T-helper 1 cell (primary cell): ENCODE measurements at regions not wholly inside any gene's neighbourhood (a gene's known extent, or its start where the extent isn't known, plus 50 kb on each side); places are given as distances from the start of the nearest gene placed in this dataset.

Experiments
- DNase-seq, 5 donors: peaks; one replicate each; pipeline ENCODE4 v3.0.0-alpha.2; 2012 to 2020

DNA sequence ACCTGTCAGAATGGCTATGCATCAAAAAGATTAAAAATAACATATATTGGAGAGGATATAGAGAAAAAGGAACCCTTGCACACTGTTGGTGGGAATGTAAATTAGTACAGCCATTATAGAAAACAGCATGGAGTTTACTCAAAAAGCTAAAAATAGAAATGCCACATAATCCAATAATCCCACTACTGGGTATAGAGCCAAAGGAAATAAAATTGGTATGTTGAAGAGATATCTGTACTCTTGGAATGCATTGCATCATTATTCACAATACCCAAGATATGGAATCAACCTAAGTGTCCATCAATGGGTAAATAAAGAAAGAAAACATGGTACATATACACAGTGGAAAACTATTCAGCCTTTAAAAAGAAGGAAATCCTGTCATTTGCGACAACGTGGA, 77.2 kb downstream of the C1D start:
- no peak for DNase-seq

DNA sequence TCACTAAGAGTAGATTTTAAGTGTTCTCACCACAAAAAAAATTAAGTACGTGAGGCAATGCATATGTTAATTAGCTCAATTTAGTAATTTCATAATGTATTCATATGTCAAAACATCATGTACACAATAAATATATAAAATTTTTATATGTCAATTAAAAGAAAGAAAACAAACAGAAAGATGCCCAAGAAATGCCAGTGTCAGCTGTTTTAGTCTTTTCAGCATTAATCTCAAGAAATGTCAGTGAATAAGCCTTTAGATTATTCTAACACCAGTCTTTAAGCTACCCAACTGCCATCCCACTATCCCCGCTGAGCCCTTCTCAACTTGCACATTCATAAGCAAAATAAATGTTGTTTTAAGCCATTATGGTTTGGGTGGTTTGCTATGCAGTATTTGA, 76.5 kb downstream of the C1D start:
- no peak for DNase-seq
